Mesendoderm (in vitro differentiated cells): ENCODE measurements at regions not wholly inside any gene's neighbourhood (a gene's known extent, or its start where the extent isn't known, plus 50 kb on each side); places are given as distances from the start of the nearest gene placed in this dataset.

Source experiments
- DNase-seq: peaks from one replicate; pipeline ENCODE4 v3.0.0; 2013
- H2AK5ac ChIP-seq: 2 replicates; pipeline ENCODE4 v1.6.1; 2013; ENCODE audit warnings: low read length, inconsistent platforms
- H2BK120ac ChIP-seq: 2 replicates; pipeline ENCODE4 v1.6.1; 2013; ENCODE audit warnings: low read depth, mild to moderate bottlenecking, low read length, moderate library complexity, mixed read lengths
- H2BK15ac ChIP-seq: replicated peaks from 2 replicates; pipeline ENCODE4 v1.6.1; 2013; ENCODE audit warnings: low read depth, mild to moderate bottlenecking, moderate library complexity
- H2BK5ac ChIP-seq: 2 replicates; pipeline ENCODE4 v1.6.1; 2013; ENCODE audit warnings: low read length, inconsistent platforms
- H3K18ac ChIP-seq: 2 replicates; pipeline ENCODE4 v1.6.1; 2013; ENCODE audit warnings: mild to moderate bottlenecking, low read length, mixed read lengths
- H3K23ac ChIP-seq: one replicate; pipeline ENCODE4 v1.6.1; 2013; ENCODE audit warnings: low read length
- H3K27ac ChIP-seq: 2 replicates; pipeline ENCODE4 v1.5.1; 2013; ENCODE audit warnings: low read depth, mild to moderate bottlenecking, inconsistent platforms, low read length, moderate library complexity
- H3K27me3 ChIP-seq: 2 replicates; pipeline ENCODE4 v1.6.1; 2013; ENCODE audit warnings: low read length, control low read depth, mild to moderate bottlenecking, inconsistent platforms; ENCODE audit not compliant: insufficient read depth, poor library complexity
- H3K36me3 ChIP-seq: 2 replicates; pipeline ENCODE4 v1.6.1; 2013; ENCODE audit warnings: low read length, inconsistent platforms; ENCODE audit not compliant: control insufficient read depth, insufficient read depth
- H3K4ac ChIP-seq: one replicate; pipeline ENCODE4 v1.6.1; 2013; ENCODE audit warnings: low read depth, mild to moderate bottlenecking, low read length, moderate library complexity
- H3K4me1 ChIP-seq: 2 replicates; pipeline ENCODE4 v1.6.1; 2013; ENCODE audit warnings: low read depth, low read length, inconsistent platforms; ENCODE audit not compliant: control insufficient read depth
- H3K4me2 ChIP-seq: 2 replicates; pipeline ENCODE4 v1.6.1; 2013; ENCODE audit warnings: low read length
- H3K4me3 ChIP-seq: 2 replicates; pipeline ENCODE4 v1.5.1; 2013; ENCODE audit warnings: mild to moderate bottlenecking, low read length
- H3K56ac ChIP-seq: one replicate; pipeline ENCODE4 v1.6.1; 2013; ENCODE audit warnings: low read length
- H3K79me1 ChIP-seq: 2 replicates; pipeline ENCODE4 v1.6.1; 2013; ENCODE audit warnings: low read length, inconsistent platforms
- H3K79me2 ChIP-seq: 2 replicates; pipeline ENCODE4 v1.6.1; 2013; ENCODE audit warnings: mild to moderate bottlenecking, low read length; ENCODE audit not compliant: control insufficient read depth, insufficient read depth
- H3K9ac ChIP-seq: 2 replicates; pipeline ENCODE4 v1.6.1; 2013; ENCODE audit warnings: low read length, inconsistent platforms
- H4K5ac ChIP-seq: one replicate; pipeline ENCODE4 v1.6.1; 2013; ENCODE audit warnings: low read length
- H4K8ac ChIP-seq: one replicate; pipeline ENCODE4 v1.6.1; 2013; ENCODE audit warnings: low read depth, mild to moderate bottlenecking, control low read depth, low read length, moderate library complexity
- WGBS: extraction: QIAGEN DNeasy Blood & Tissue Kit; methylation state at CpG from one replicate; pipeline ENCODE4 v1.1.7; 2013; ENCODE audit warnings: low lambda C conversion rate, missing lambda C conversion rate; ENCODE audit not compliant: insufficient coverage; ENCODE audit errors: extremely low coverage; 5-methylcytosine and 5-hydroxymethylcytosine counted together

DNA sequence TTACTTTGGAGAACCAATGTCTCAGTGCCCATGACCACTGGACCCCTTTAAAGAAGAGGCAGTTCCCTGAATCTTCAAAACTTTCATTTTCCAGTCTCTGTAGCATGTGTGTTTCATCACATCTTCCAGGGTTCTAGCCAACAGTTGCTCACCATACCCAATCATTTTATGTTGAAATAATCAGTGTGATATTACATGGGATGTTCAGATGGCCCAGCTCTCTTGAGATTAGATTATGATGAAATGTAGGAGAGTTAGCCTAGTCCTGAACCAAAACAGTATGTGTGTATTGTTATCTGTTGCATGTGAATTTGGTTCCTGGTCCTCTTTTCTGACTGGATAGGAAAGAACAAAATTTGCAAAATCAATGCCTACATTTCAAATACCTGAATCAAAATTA, 144.5 kb downstream of the ANKRD7 start:
- Histone ChIP-seq H2BK15ac (no peak overlapping the region), H4K8ac (no peak overlapping the region), H3K36me3 (no peaks in the 10 kb centered on the region), H3K4me1 (no peaks in the 10 kb centered on the region), H3K4ac (no peak overlapping the region), H3K9ac (no peak overlapping the region), H3K56ac (no peak overlapping the region), H3K79me2 (no peaks in the 10 kb centered on the region), H3K23ac (no peak overlapping the region), H3K79me1 (no peaks in the 10 kb centered on the region), H3K27me3 (no peaks in the 10 kb centered on the region), H3K27ac (no peak overlapping the region), H3K18ac (no peak overlapping the region), H3K4me3 (no peak overlapping the region), H2BK120ac (no peak overlapping the region), H3K4me2 (no peak overlapping the region), H2BK5ac (no peak overlapping the region), H2AK5ac (no peak overlapping the region), H4K5ac (no peak overlapping the region)
- DNase-seq = no peak

DNA sequence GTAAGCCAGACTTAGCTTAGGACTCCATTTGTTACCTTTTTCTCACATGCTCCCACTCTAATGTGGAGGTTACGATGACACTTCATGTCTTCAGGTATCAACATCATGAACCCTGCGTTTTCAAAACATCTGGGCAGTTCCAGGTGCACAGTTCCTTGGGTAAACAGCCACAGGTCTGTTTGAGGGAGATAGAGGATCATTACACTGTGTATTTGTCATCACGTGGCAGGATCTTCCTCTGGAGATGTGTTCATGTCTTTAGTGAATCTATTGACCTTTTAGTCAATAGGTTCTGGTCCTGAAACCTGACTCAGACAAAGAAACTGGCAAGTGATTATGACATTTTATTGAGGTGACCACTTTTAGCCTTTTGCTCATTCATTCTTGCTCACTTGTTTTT, 145.5 kb downstream of the ANKRD7 start:
- no peaks in the 10 kb centered on the region for H3K4me1 ChIP-seq
- H2BK120ac ChIP-seq = no peak overlapping the region
- no peaks in the 10 kb centered on the region for H3K27me3 ChIP-seq
- no peak overlapping the region for H3K4me2 ChIP-seq
- H3K79me1 ChIP-seq = no peaks in the 10 kb centered on the region
- H3K9ac ChIP-seq = no peak overlapping the region
- WGBS = no CpG with 5 or more reads among the region's 3 CpGs
- no peak overlapping the region for H3K23ac ChIP-seq
- no peak overlapping the region for H4K5ac ChIP-seq
- no peak overlapping the region for H3K4me3 ChIP-seq
- H3K79me2 ChIP-seq = no peaks in the 10 kb centered on the region
- no peaks in the 10 kb centered on the region for H3K36me3 ChIP-seq
- no peak overlapping the region for H4K8ac ChIP-seq
- no peak overlapping the region for H2AK5ac ChIP-seq
- DNase-seq = no peak
- H3K56ac ChIP-seq = no peak overlapping the region
- no peak overlapping the region for H3K27ac ChIP-seq
- H3K18ac ChIP-seq = no peak overlapping the region
- no peak overlapping the region for H2BK15ac ChIP-seq
- H3K4ac ChIP-seq = no peak overlapping the region
- no peak overlapping the region for H2BK5ac ChIP-seq

DNA sequence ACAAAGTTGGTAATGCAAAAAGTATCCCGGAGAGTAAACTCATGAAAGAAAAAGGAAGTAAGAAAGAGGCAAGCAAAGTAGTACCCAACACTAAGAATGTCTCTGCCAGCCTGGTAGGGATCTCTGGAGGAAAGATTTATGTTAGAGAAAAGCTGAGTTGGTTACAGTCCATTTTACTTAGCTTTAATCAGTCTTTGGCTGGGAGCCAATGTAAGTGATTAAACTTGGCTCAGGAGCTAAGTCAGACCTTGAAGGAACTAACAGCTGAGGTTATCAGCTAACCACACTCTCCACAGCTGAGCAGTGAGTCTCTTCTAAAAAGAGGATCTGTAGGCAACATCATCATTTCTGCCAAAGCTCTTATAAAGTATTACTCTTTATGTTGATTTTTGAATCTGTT, 148.0 kb downstream of the ANKRD7 start:
- H2BK15ac ChIP-seq = no peak overlapping the region
- no peak overlapping the region for H2BK5ac ChIP-seq
- no peak overlapping the region for H3K4me3 ChIP-seq
- no peaks in the 10 kb centered on the region for H3K4me1 ChIP-seq
- H3K79me1 ChIP-seq = no peaks in the 10 kb centered on the region
- no peak for DNase-seq
- no peaks in the 10 kb centered on the region for H3K27me3 ChIP-seq
- no peak overlapping the region for H3K23ac ChIP-seq
- no peak overlapping the region for H3K18ac ChIP-seq
- H4K8ac ChIP-seq = no peak overlapping the region
- no peak overlapping the region for H3K4ac ChIP-seq
- no peak overlapping the region for H2AK5ac ChIP-seq
- no peaks in the 10 kb centered on the region for H3K36me3 ChIP-seq
- H4K5ac ChIP-seq = no peak overlapping the region
- no peak overlapping the region for H3K27ac ChIP-seq
- H2BK120ac ChIP-seq = no peak overlapping the region
- no peaks in the 10 kb centered on the region for H3K79me2 ChIP-seq
- no peak overlapping the region for H3K9ac ChIP-seq
- no CpG with 5 or more reads among the region's 1 CpG for WGBS
- no peak overlapping the region for H3K56ac ChIP-seq
- H3K4me2 ChIP-seq = no peak overlapping the region

DNA sequence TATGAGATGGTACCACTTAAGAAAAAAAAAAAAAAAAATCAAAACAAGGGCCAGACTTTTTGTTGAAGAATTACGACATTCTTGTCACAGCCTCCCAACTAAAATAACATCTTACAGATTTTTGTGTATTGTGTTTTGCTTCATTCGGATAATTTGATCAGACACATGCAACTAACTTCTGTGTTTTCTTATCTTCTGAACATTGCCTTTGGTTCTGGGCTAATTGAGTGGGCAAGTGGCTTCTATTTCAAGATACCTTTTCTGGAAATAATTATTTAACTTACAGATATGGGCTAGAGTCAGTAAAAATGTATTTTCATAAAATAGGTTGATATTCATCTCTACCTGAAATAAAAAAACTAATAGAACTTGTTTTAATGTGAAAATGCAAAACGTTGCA, 165.1 kb downstream of the ANKRD7 start:
- Histone ChIP-seq H3K4me2 (no peak overlapping the region), H3K4ac (no peak overlapping the region), H3K56ac (no peak overlapping the region), H3K79me1 (no peaks in the 10 kb centered on the region), H3K4me1 (no peaks in the 10 kb centered on the region), H3K23ac (no peak overlapping the region), H4K5ac (no peak overlapping the region), H2AK5ac (no peak overlapping the region), H3K27ac (no peak overlapping the region), H2BK5ac (no peak overlapping the region), H3K4me3 (no peak overlapping the region), H3K27me3 (no peaks in the 10 kb centered on the region), H4K8ac (no peak overlapping the region), H3K9ac (no peak overlapping the region), H2BK120ac (no peak overlapping the region), H3K79me2 (no peaks in the 10 kb centered on the region), H2BK15ac (no peak overlapping the region), H3K36me3 (no peaks in the 10 kb centered on the region), H3K18ac (no peak overlapping the region)
- DNase-seq = no peak
- WGBS = no CpG with 5 or more reads among the region's 3 CpGs

DNA sequence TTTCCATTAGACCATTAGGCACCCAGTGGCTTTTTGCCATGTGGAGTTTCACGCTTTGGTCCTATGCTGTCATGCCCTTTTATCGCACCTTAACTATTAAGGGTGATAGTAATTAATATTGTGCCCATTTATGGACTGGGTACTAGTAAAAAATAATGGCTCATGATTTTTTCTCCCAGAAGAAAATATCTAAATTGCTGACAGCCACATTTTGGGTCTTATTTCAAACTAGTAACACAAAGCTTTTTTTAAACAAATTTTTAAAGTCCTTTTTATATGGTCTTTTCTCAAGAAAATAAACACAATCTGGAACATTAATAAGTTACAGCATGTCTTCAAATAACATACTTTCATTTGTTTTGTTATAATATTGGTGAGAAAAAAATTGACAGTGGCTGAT, 179.7 kb downstream of the ANKRD7 start:
- no CpG with 5 or more reads among the region's 2 CpGs for WGBS

DNA sequence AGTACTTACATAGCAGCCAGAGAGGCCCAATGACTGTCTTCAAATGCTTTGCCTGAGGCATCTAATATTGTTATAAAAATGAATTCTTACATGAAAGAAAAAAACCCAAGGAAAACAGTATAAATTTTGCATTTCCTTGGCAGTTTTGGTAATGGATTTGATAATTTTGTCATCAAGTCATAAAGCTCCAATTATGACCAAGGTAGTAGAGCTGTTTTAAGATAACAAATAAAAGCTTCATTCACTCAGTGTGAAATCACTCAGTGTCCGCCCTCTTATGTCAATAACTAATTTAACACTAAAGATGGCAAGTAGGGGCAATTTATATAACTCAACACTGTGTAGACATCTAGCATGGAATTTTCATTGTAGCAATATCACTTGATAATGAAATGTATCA, 193.9 kb downstream of the ANKRD7 start:
- no peak overlapping the region for H3K23ac ChIP-seq
- H3K27ac ChIP-seq = no peak overlapping the region
- H3K4me1 ChIP-seq = no peaks in the 10 kb centered on the region
- H3K9ac ChIP-seq = no peak overlapping the region
- H3K4ac ChIP-seq = no peak overlapping the region
- no peak for DNase-seq
- no peak overlapping the region for H2BK5ac ChIP-seq
- no peaks in the 10 kb centered on the region for H3K79me1 ChIP-seq
- H2BK120ac ChIP-seq = no peak overlapping the region
- no peaks in the 10 kb centered on the region for H3K36me3 ChIP-seq
- no peak overlapping the region for H3K56ac ChIP-seq
- H3K4me2 ChIP-seq = no peak overlapping the region
- H2AK5ac ChIP-seq = no peak overlapping the region
- H3K79me2 ChIP-seq = no peaks in the 10 kb centered on the region
- H4K5ac ChIP-seq = no peak overlapping the region
- H3K27me3 ChIP-seq = no peaks in the 10 kb centered on the region
- no peak overlapping the region for H3K18ac ChIP-seq
- no peak overlapping the region for H4K8ac ChIP-seq
- no CpG with 5 or more reads among the region's 1 CpG for WGBS
- no peak overlapping the region for H3K4me3 ChIP-seq
- H2BK15ac ChIP-seq = no peak overlapping the region

More for the DNA sequence above, 179.7 kb downstream of the ANKRD7 start:
- Histone ChIP-seq H3K79me2 (no peaks in the 10 kb centered on the region), H3K18ac (no peak overlapping the region), H4K8ac (no peak overlapping the region), H3K4me2 (no peak overlapping the region), H2BK5ac (no peak overlapping the region), H3K9ac (no peak overlapping the region), H2BK15ac (no peak overlapping the region), H4K5ac (no peak overlapping the region), H3K4me1 (no peaks in the 10 kb centered on the region), H2BK120ac (no peak overlapping the region), H3K27me3 (no peaks in the 10 kb centered on the region), H3K79me1 (no peaks in the 10 kb centered on the region), H3K4me3 (no peak overlapping the region), H3K27ac (no peak overlapping the region), H3K23ac (no peak overlapping the region), H2AK5ac (no peak overlapping the region), H3K4ac (no peak overlapping the region), H3K36me3 (no peaks in the 10 kb centered on the region), H3K56ac (no peak overlapping the region)
- DNase-seq = no peak
